HUES6 (cell line): ENCODE measurements at regions not wholly inside any gene's neighbourhood (a gene's known extent, or its start where the extent isn't known, plus 50 kb on each side); places are given as distances from the start of the nearest gene placed in this dataset.

Experiments
- H3K27ac ChIP-seq: 2 replicates; pipeline ENCODE4 v1.7.0; 2013; ENCODE audit warnings: low read depth, mild to moderate bottlenecking, low read length, inconsistent platforms
- H3K27me3 ChIP-seq: 2 replicates; pipeline ENCODE4 v1.6.1; 2013; ENCODE audit warnings: low read length; ENCODE audit not compliant: control insufficient read depth, insufficient read depth
- H3K36me3 ChIP-seq: 2 replicates; pipeline ENCODE4 v1.6.1; 2013; ENCODE audit warnings: low read length; ENCODE audit not compliant: control insufficient read depth, insufficient read depth
- H3K4me1 ChIP-seq: 2 replicates; pipeline ENCODE4 v1.6.1; 2013; ENCODE audit warnings: low read length; ENCODE audit not compliant: control insufficient read depth, insufficient read depth
- H3K4me3 ChIP-seq: 2 replicates; pipeline ENCODE4 v1.5.1; 2013; ENCODE audit warnings: low read depth, low read length
- H3K9ac ChIP-seq: one replicate; pipeline ENCODE4 v1.6.1; 2013; ENCODE audit warnings: mild to moderate bottlenecking, low read length
- H3K9me3 ChIP-seq: 2 replicates; pipeline ENCODE4 v1.6.1; 2013; ENCODE audit warnings: low read depth, low read length; ENCODE audit not compliant: control insufficient read depth, insufficient read depth

GRCh38 chr4:20621476-20621875, 78.8 kb upstream of the PACRGL start:
- peaks cover 14% of the 10 kb centered on the region for H3K4me1 ChIP-seq
- no peaks in the 10 kb centered on the region for H3K9me3 ChIP-seq
- no peaks in the 10 kb centered on the region for H3K27me3 ChIP-seq
- H3K27ac ChIP-seq: no peak overlapping the region
- H3K4me3 ChIP-seq: no peak overlapping the region
- no peaks in the 10 kb centered on the region for H3K36me3 ChIP-seq
- no peak overlapping the region for H3K9ac ChIP-seq

- peaks cover 14% of the 10 kb centered on the region for H3K4me1 ChIP-seq
- peaks cover 2% of the 10 kb centered on the region; the same call in 1 of the 2 replicates for H3K36me3 ChIP-seq
- no peak overlapping the region for H3K9ac ChIP-seq
- H3K27me3 ChIP-seq: no peaks in the 10 kb centered on the region
- H3K9me3 ChIP-seq: no peaks in the 10 kb centered on the region
- H3K27ac ChIP-seq: no peak overlapping the region
- H3K4me3 ChIP-seq: no peak overlapping the region
Observed at GRCh38 chr4:20622701-20623100, 77.6 kb upstream of the PACRGL start.

GRCh38 chr4:20623939-20624338, 76.3 kb upstream of the PACRGL start:
- peaks cover 5% of the 10 kb centered on the region; the same call in 1 of the 2 replicates for H3K9me3 ChIP-seq
- no peaks in the 10 kb centered on the region for H3K27me3 ChIP-seq
- no peak overlapping the region for H3K27ac ChIP-seq
- peaks cover 8% of the 10 kb centered on the region for H3K4me1 ChIP-seq
- peaks cover 2% of the 10 kb centered on the region; the same call in 1 of the 2 replicates for H3K36me3 ChIP-seq
- no peak overlapping the region for H3K4me3 ChIP-seq
- H3K9ac ChIP-seq: no peak overlapping the region

DNA sequence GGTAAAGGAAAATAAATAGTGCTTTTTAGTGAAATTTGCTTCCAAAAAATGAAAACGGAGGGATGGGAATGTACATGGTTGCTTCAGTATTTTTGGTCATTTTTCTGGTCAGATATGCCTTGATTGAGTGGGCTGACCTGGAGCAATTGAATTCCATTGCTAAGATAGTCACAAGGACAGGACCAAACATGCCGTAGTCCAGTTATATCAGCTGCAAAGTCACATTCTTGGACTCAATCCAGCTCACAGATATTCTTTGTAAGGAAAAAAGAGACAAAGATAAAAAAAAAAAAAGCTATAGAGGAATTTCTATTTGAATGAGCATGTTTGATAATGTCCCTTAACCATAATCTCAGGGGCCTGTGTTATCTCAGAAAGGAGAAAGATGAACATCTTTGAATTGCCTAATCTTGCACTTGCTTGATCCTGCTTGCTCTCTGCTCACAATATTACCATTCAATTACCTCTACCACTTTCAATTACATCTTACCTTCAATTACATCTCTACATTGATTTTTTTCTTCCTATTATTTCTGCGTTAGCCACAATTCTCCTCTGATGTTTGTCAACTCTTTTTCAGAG, 75.4 kb upstream of the PACRGL start:
- Histone ChIP-seq H3K4me1 (peaks cover 9% of the 10 kb centered on the region; the same call in 1 of the 2 replicates), H3K36me3 (peaks cover 2% of the 10 kb centered on the region; the same call in 1 of the 2 replicates), H3K9me3 (peaks cover 5% of the 10 kb centered on the region; the same call in 1 of the 2 replicates), H3K27me3 (no peaks in the 10 kb centered on the region), H3K9ac (no peak overlapping the region), H3K4me3 (no peak overlapping the region), H3K27ac (no peak overlapping the region)

- no peaks in the 10 kb centered on the region for H3K27me3 ChIP-seq
- no peak overlapping the region for H3K4me3 ChIP-seq
- H3K36me3 ChIP-seq: peaks cover 2% of the 10 kb centered on the region; the same call in 1 of the 2 replicates
- no peak overlapping the region for H3K9ac ChIP-seq
- H3K4me1 ChIP-seq: peaks cover 9% of the 10 kb centered on the region; the same call in 1 of the 2 replicates
- no peak overlapping the region for H3K27ac ChIP-seq
- peaks cover 5% of the 10 kb centered on the region; the same call in 1 of the 2 replicates for H3K9me3 ChIP-seq
Observed at GRCh38 chr4:20625426-20625825, 74.8 kb upstream of the PACRGL start.

GRCh38 chr4:20626326-20627005, 73.8 kb upstream of the PACRGL start:
- Histone ChIP-seq H3K36me3 (peaks cover 2% of the 10 kb centered on the region; the same call in 1 of the 2 replicates), H3K27ac (no peak overlapping the region), H3K4me3 (no peak overlapping the region), H3K9me3 (peaks cover 5% of the 10 kb centered on the region; the same call in 1 of the 2 replicates), H3K4me1 (peaks cover 9% of the 10 kb centered on the region; the same call in 1 of the 2 replicates), H3K9ac (no peak overlapping the region), H3K27me3 (no peaks in the 10 kb centered on the region)

- peaks cover 2% of the 10 kb centered on the region; the same call in 1 of the 2 replicates for H3K36me3 ChIP-seq
Observed at GRCh38 chr4:20627866-20628265, 72.4 kb upstream of the PACRGL start.

DNA sequence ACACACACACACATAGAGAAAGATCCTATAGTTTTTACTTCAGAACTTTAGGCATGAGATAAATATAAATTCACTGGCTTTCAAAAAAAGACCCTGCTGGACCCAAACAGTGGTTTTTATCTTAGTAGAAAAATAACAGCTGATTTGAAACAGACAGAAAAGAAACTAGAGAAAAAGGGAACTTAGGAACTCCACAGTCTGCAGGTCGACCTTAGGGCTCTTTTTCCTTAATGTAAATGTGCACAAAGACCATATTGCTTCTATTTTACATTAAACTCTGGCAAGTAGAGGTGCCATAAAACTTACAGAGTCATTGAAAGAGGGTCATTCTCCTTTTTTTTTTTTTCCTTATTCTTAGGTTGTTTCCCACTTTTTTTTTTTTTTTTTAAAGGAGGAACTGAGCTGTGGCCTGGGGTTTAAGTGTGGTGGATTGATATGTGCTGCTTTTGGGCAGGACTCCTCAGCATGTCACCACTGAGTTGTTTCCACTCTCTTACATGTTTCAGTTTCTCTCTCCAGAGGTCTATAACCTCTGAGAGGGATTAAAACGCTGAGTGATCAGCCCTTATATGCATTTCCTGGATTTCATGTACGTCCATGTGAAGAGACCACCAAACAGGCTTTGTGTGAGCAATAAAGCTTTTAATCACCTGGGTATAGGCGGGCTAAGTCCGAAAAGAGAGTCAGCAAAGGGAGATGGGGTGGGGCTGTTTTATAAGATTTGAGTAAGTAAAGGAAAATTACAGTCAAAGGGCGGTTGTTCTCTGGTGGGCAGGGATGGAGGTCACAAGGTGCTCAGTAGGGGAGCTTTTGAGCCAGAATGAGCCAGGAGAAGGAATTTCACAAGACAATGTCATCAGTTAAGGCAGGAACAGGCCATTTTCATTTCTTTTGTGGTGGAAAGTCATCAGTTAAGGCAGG, 70.8 kb upstream of the PACRGL start:
- Histone ChIP-seq H3K4me3 (no peak overlapping the region; the same call in 1 of the 2 replicates), H3K36me3 (peaks cover 2% of the 10 kb centered on the region; the same call in 1 of the 2 replicates), H3K27me3 (no peaks in the 10 kb centered on the region), H3K27ac (peak overlapping the region; percentile 86; the same call in 1 of the 2 replicates), H3K4me1 (peaks cover 9% of the 10 kb centered on the region; the same call in 1 of the 2 replicates), H3K9me3 (peaks cover 6% of the 10 kb centered on the region), H3K9ac (peak overlapping the region; percentile 61)

More at GRCh38 chr4:20627866-20628265, 72.4 kb upstream of the PACRGL start:
- Histone ChIP-seq H3K4me3 (no peak overlapping the region), H3K9ac (no peak overlapping the region), H3K27me3 (no peaks in the 10 kb centered on the region), H3K27ac (no peak overlapping the region), H3K9me3 (peaks cover 5% of the 10 kb centered on the region; the same call in 1 of the 2 replicates), H3K4me1 (peaks cover 9% of the 10 kb centered on the region; the same call in 1 of the 2 replicates)

DNA sequence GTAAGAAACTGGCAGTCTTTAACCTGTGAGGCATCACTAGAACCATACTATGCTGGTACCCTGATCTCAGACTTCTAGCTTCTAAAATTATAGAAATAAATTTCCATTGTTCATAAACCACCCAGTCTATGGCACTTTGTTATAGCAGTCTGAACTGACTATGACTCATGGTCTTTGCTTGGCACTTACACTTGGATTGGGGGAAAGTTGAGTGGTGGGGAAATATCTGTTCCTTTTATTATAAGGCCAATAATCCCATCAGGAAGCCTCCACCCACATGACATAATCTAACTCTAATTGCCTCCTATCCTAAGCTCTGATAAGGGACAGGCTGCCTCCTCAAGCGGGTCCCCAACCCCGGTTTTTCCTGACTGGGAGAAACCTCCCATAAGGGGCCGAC, 61.4 kb upstream of the PACRGL start:
- H3K36me3 ChIP-seq: no peaks in the 10 kb centered on the region
- no peak overlapping the region for H3K4me3 ChIP-seq
- H3K4me1 ChIP-seq: peaks cover 6% of the 10 kb centered on the region; the same call in 1 of the 2 replicates
- H3K27me3 ChIP-seq: no peaks in the 10 kb centered on the region
- H3K27ac ChIP-seq: no peak overlapping the region
- peaks cover 16% of the 10 kb centered on the region; the same call in 1 of the 2 replicates for H3K9me3 ChIP-seq
- H3K9ac ChIP-seq: no peak overlapping the region

- no peak overlapping the region for H3K27ac ChIP-seq
- no peaks in the 10 kb centered on the region for H3K36me3 ChIP-seq
- H3K9ac ChIP-seq: no peak overlapping the region
- peaks cover 16% of the 10 kb centered on the region; the same call in 1 of the 2 replicates for H3K9me3 ChIP-seq
- H3K27me3 ChIP-seq: no peaks in the 10 kb centered on the region
- H3K4me3 ChIP-seq: no peak overlapping the region
- peaks cover 6% of the 10 kb centered on the region; the same call in 1 of the 2 replicates for H3K4me1 ChIP-seq
Observed at GRCh38 chr4:20639346-20639745, 60.9 kb upstream of the PACRGL start.
